ENCODE measurements at regions not wholly inside any gene's neighbourhood (a gene's known extent, or its start where the extent isn't known, plus 50 kb on each side); places are given as distances from the start of the nearest gene placed in this dataset.

- H3K4me3 ChIP-seq = no peak overlapping the region
- peaks cover 12% of the 10 kb centered on the region for H3K4me1 ChIP-seq
- no peaks in the 10 kb centered on the region for H3K36me3 ChIP-seq
- no peaks in the 10 kb centered on the region for H3K9me3 ChIP-seq
- intact Hi-C loops (cut with DNase I) = no loop called here
- H3K27me3 ChIP-seq = no peaks in the 10 kb centered on the region
- no peak for DNase-seq (ENCODE audit: extremely low spot score in 2 of 2)
- no peak overlapping the region for H3K27ac ChIP-seq
- no peak for TF ChIP-seq CTCF (IDR thresholded peaks at IDR 0.05)
Measured at GRCh38 chr7:106600569-106601373, 60.2 kb downstream of the CCDC71L start.

GRCh38 chr7:106599343-106599698 lies 61.6 kb downstream of the CCDC71L start:
- no peak overlapping the region for H3K27ac ChIP-seq
- H3K27me3 ChIP-seq = no peaks in the 10 kb centered on the region
- peaks cover 12% of the 10 kb centered on the region for H3K4me1 ChIP-seq
- DNase-seq (ENCODE audit: extremely low spot score in 2 of 2) = no peak
- H3K4me3 ChIP-seq = no peak overlapping the region
- no peaks in the 10 kb centered on the region for H3K9me3 ChIP-seq
- TF ChIP-seq CTCF (IDR thresholded peaks at IDR 0.05) (no peak), POLR2A (IDR thresholded peaks at IDR 0.05) (no peak), POLR2AphosphoS5 (IDR thresholded peaks at IDR 0.05; ENCODE audit: insufficient read depth in 1 of 2, low read depth in 1 of 2) (no peak)
- H3K36me3 ChIP-seq = no peaks in the 10 kb centered on the region
- intact Hi-C loops (cut with DNase I) = no loop called here

- no peak for DNase-seq (ENCODE audit: extremely low spot score in 2 of 2)
- no peaks in the 10 kb centered on the region for H3K27me3 ChIP-seq
- peaks cover 12% of the 10 kb centered on the region for H3K4me1 ChIP-seq
- H3K27ac ChIP-seq = peak overlapping the region; percentile 38
- H3K9me3 ChIP-seq = no peaks in the 10 kb centered on the region
- TF ChIP-seq POLR2AphosphoS5 (IDR thresholded peaks at IDR 0.05; ENCODE audit: insufficient read depth in 1 of 2, low read depth in 1 of 2) (peak in 1 of 2 donors; percentile 14), CTCF (IDR thresholded peaks at IDR 0.05) (no peak)
- no peaks in the 10 kb centered on the region for H3K36me3 ChIP-seq
- intact Hi-C loops (cut with DNase I) = no loop called here
- peak overlapping the region in 1 of 2 donors; percentile 19 for H3K4me3 ChIP-seq
Measured at GRCh38 chr7:106598663-106599342, 62.2 kb downstream of the CCDC71L start.

GRCh38 chr7:106597751-106598546 lies 63.0 kb downstream of the CCDC71L start:
- Histone ChIP-seq H3K4me1 (peaks cover 12% of the 10 kb centered on the region), H3K9me3 (no peaks in the 10 kb centered on the region), H3K36me3 (no peaks in the 10 kb centered on the region), H3K27me3 (no peaks in the 10 kb centered on the region), H3K27ac (no peak overlapping the region), H3K4me3 (no peak overlapping the region)
- intact Hi-C loops (cut with DNase I) = no loop called here
- DNase-seq (ENCODE audit: extremely low spot score in 2 of 2) = no peak
- TF ChIP-seq POLR2A (IDR thresholded peaks at IDR 0.05) (no peak), CTCF (IDR thresholded peaks at IDR 0.05) (no peak), POLR2AphosphoS5 (IDR thresholded peaks at IDR 0.05; ENCODE audit: insufficient read depth in 1 of 2, low read depth in 1 of 2) (no peak)
